ENCODE measurements at regions not wholly inside any gene's neighbourhood (a gene's known extent, or its start where the extent isn't known, plus 50 kb on each side); places are given as distances from the start of the nearest gene placed in this dataset.
A peak's percentile ranks its signal among the peaks of the same experiment; 100 is the strongest.

- H3K9me3 ChIP-seq (ENCODE audit: low read length) = no peaks in the 10 kb centered on the region
- H3K9me3 Mint-ChIP-seq = peaks cover 0 to 4% (median 0%) of the 10 kb centered on the region in 5 donors
- H3K27ac Mint-ChIP-seq = no peak overlapping the region
- H3K27ac ChIP-seq (ENCODE audit: low read depth, low read length) = no peak overlapping the region
- ChIA-PET POLR2A (no interaction called here), CTCF (no interaction called here)
- no peak overlapping the region for H3K4me3 Mint-ChIP-seq
- no peaks in the 10 kb centered on the region for H3K27me3 ChIP-seq (ENCODE audit: insufficient read depth, low read length, poor library complexity, severe bottlenecking)
- H3K36me3 ChIP-seq (ENCODE audit: insufficient read depth, low read length) = no peaks in the 10 kb centered on the region
- no peak for DNase-seq
- no peak overlapping the region for H3K4me3 ChIP-seq (ENCODE audit: low read length)
- peaks cover 3 to 25% of the 10 kb centered on the region in 2 donors for H3K27me3 Mint-ChIP-seq
- no peaks in the 10 kb centered on the region for H3K36me3 Mint-ChIP-seq
- no peaks in the 10 kb centered on the region for H3K4me1 ChIP-seq (ENCODE audit: insufficient read depth, low read length)
- H3K4me1 Mint-ChIP-seq = no peaks in the 10 kb centered on the region
Observed at GRCh38 chr16:88292007-88292970, 90.5 kb upstream of the ZNF469 start.

GRCh38 chr16:88293097-88293496 is 89.7 kb upstream of the ZNF469 start:
- H3K27ac Mint-ChIP-seq = no peak overlapping the region

GRCh38 chr16:88295671-88296436 is 86.9 kb upstream of the ZNF469 start:
- H3K27me3 ChIP-seq (ENCODE audit: insufficient read depth, low read length, poor library complexity, severe bottlenecking) = no peaks in the 10 kb centered on the region
- H3K9me3 ChIP-seq (ENCODE audit: low read length) = no peaks in the 10 kb centered on the region
- H3K4me3 ChIP-seq (ENCODE audit: low read length) = no peak overlapping the region
- Mint-ChIP-seq H3K9me3 (peaks cover 0 to 4% (median 0%) of the 10 kb centered on the region in 5 donors), H3K27me3 (peaks cover 3 to 28% of the 10 kb centered on the region in 2 donors), H3K4me3 (no peak overlapping the region), H3K36me3 (no peaks in the 10 kb centered on the region), H3K27ac (no peak overlapping the region), H3K4me1 (no peaks in the 10 kb centered on the region)
- no peak for DNase-seq
- no peaks in the 10 kb centered on the region for H3K4me1 ChIP-seq (ENCODE audit: insufficient read depth, low read length)
- ChIA-PET POLR2A (no interaction called here), CTCF (no interaction called here)
- H3K27ac ChIP-seq (ENCODE audit: low read depth, low read length) = no peak overlapping the region
- no peaks in the 10 kb centered on the region for H3K36me3 ChIP-seq (ENCODE audit: insufficient read depth, low read length)

More at GRCh38 chr16:88293097-88293496, 89.7 kb upstream of the ZNF469 start:
- DNase-seq = no peak
- H3K27me3 ChIP-seq (ENCODE audit: insufficient read depth, low read length, poor library complexity, severe bottlenecking) = no peaks in the 10 kb centered on the region
- H3K27me3 Mint-ChIP-seq = peaks cover 3 to 25% of the 10 kb centered on the region in 2 donors
- no peaks in the 10 kb centered on the region for H3K36me3 Mint-ChIP-seq
- ChIA-PET POLR2A (no interaction called here), CTCF (no interaction called here)
- H3K36me3 ChIP-seq (ENCODE audit: insufficient read depth, low read length) = no peaks in the 10 kb centered on the region
- H3K9me3 ChIP-seq (ENCODE audit: low read length) = no peaks in the 10 kb centered on the region
- H3K4me3 Mint-ChIP-seq = no peak overlapping the region
- H3K9me3 Mint-ChIP-seq = peaks cover 0 to 4% (median 0%) of the 10 kb centered on the region in 5 donors
- H3K4me1 Mint-ChIP-seq = no peaks in the 10 kb centered on the region
- H3K4me1 ChIP-seq (ENCODE audit: insufficient read depth, low read length) = no peaks in the 10 kb centered on the region
- no peak overlapping the region for H3K4me3 ChIP-seq (ENCODE audit: low read length)
- no peak overlapping the region for H3K27ac ChIP-seq (ENCODE audit: low read depth, low read length)

GRCh38 chr16:88296437-88297177 is 86.2 kb upstream of the ZNF469 start:
- no peak for DNase-seq
- ChIA-PET POLR2A (no interaction called here), CTCF (no interaction called here)

GRCh38 chr16:88297178-88297720 is 85.5 kb upstream of the ZNF469 start:
- Histone ChIP-seq H3K27ac (ENCODE audit: low read depth, low read length) (no peak overlapping the region), H3K4me3 (ENCODE audit: low read length) (no peak overlapping the region), H3K27me3 (ENCODE audit: insufficient read depth, low read length, poor library complexity, severe bottlenecking) (no peaks in the 10 kb centered on the region), H3K4me1 (ENCODE audit: insufficient read depth, low read length) (no peaks in the 10 kb centered on the region), H3K36me3 (ENCODE audit: insufficient read depth, low read length) (no peaks in the 10 kb centered on the region), H3K9me3 (ENCODE audit: low read length) (no peaks in the 10 kb centered on the region)
- CTCF ChIA-PET = no interaction called here
- Mint-ChIP-seq H3K4me3 (no peak overlapping the region), H3K36me3 (no peaks in the 10 kb centered on the region), H3K9me3 (no peaks in the 10 kb centered on the region), H3K27me3 (peaks cover 9 to 24% of the 10 kb centered on the region in 2 donors), H3K4me1 (no peaks in the 10 kb centered on the region), H3K27ac (no peak overlapping the region)
- DNase-seq = no peak
- POLR2A ChIA-PET = no interaction called here

More at GRCh38 chr16:88296437-88297177, 86.2 kb upstream of the ZNF469 start:
- Histone ChIP-seq H3K27me3 (ENCODE audit: insufficient read depth, low read length, poor library complexity, severe bottlenecking) (no peaks in the 10 kb centered on the region), H3K27ac (ENCODE audit: low read depth, low read length) (no peak overlapping the region), H3K9me3 (ENCODE audit: low read length) (no peaks in the 10 kb centered on the region), H3K4me1 (ENCODE audit: insufficient read depth, low read length) (no peaks in the 10 kb centered on the region), H3K4me3 (ENCODE audit: low read length) (no peak overlapping the region), H3K36me3 (ENCODE audit: insufficient read depth, low read length) (no peaks in the 10 kb centered on the region)
- Mint-ChIP-seq H3K4me1 (no peaks in the 10 kb centered on the region), H3K36me3 (no peaks in the 10 kb centered on the region), H3K4me3 (no peak overlapping the region), H3K27ac (peak overlapping the region in 1 of 8 donors; percentile 78), H3K9me3 (no peaks in the 10 kb centered on the region), H3K27me3 (peaks cover 4 to 24% of the 10 kb centered on the region in 2 donors)

- H3K9me3 ChIP-seq (ENCODE audit: low read length) = no peaks in the 10 kb centered on the region
- H3K4me3 Mint-ChIP-seq = no peak overlapping the region
- no peak overlapping the region for H3K4me3 ChIP-seq (ENCODE audit: low read length)
- DNase-seq = no peak
- POLR2A ChIA-PET = no interaction called here
- no peak overlapping the region for H3K27ac ChIP-seq (ENCODE audit: low read depth, low read length)
- H3K4me1 Mint-ChIP-seq = no peaks in the 10 kb centered on the region
- no peaks in the 10 kb centered on the region for H3K36me3 ChIP-seq (ENCODE audit: insufficient read depth, low read length)
- H3K4me1 ChIP-seq (ENCODE audit: insufficient read depth, low read length) = no peaks in the 10 kb centered on the region
- H3K36me3 Mint-ChIP-seq = no peaks in the 10 kb centered on the region
- no peak overlapping the region for H3K27ac Mint-ChIP-seq
- H3K27me3 Mint-ChIP-seq = peaks cover 7 to 22% of the 10 kb centered on the region in 2 donors
- CTCF ChIA-PET = no interaction called here
- H3K9me3 Mint-ChIP-seq = no peaks in the 10 kb centered on the region
- H3K27me3 ChIP-seq (ENCODE audit: insufficient read depth, low read length, poor library complexity, severe bottlenecking) = no peaks in the 10 kb centered on the region
Observed at GRCh38 chr16:88298181-88298832, 84.5 kb upstream of the ZNF469 start.

GRCh38 chr16:88298833-88299745 is 83.7 kb upstream of the ZNF469 start:
- ChIA-PET POLR2A (no interaction called here), CTCF (no interaction called here)
- Mint-ChIP-seq H3K4me1 (no peaks in the 10 kb centered on the region), H3K27me3 (peaks cover 7 to 20% of the 10 kb centered on the region in 2 donors), H3K9me3 (no peaks in the 10 kb centered on the region), H3K36me3 (no peaks in the 10 kb centered on the region), H3K27ac (peak overlapping the region in 1 of 8 donors; percentile 60), H3K4me3 (no peak overlapping the region)
- no peak for DNase-seq
- Histone ChIP-seq H3K4me3 (ENCODE audit: low read length) (no peak overlapping the region), H3K27ac (ENCODE audit: low read depth, low read length) (no peak overlapping the region), H3K27me3 (ENCODE audit: insufficient read depth, low read length, poor library complexity, severe bottlenecking) (no peaks in the 10 kb centered on the region), H3K9me3 (ENCODE audit: low read length) (no peaks in the 10 kb centered on the region), H3K36me3 (ENCODE audit: insufficient read depth, low read length) (no peaks in the 10 kb centered on the region), H3K4me1 (ENCODE audit: insufficient read depth, low read length) (no peaks in the 10 kb centered on the region)
